Panc1 (cell line): ENCODE measurements at regions not wholly inside any gene's neighbourhood (a gene's known extent, or its start where the extent isn't known, plus 50 kb on each side); places are given as distances from the start of the nearest gene placed in this dataset.

Experiments used
- ATAC-seq: fragments of 200-7000 bp; cut with Tn5 transposase; 2 replicates; pipeline ENCODE4 v1.9.1; 2020; ENCODE audit warnings: mild to moderate bottlenecking, moderate library complexity
- BruUV-seq: library from RNA; stranded (reverse); fragments of 400-500 nt; replicated peaks from 2 replicates; lab custom pipeline; 2021; lab: Mats Ljungman, UMichigan
- CTCF ChIA-PET: fragments of 300-600 bp; sonication (Branson Sonifier 250); formaldehyde crosslinking; loops from one replicate; lab custom pipeline; 2022; ENCODE audit warnings: antibody characterized with exemption; lab: Charles Lee
- POLR2A ChIA-PET: fragments of 300-600 bp; sonication (Branson Sonifier 250); formaldehyde crosslinking; loops from one replicate; lab custom pipeline; 2022; ENCODE audit warnings: antibody characterized with exemption; lab: Charles Lee
- DNase-seq: peaks from one replicate; pipeline ENCODE4 v3.0.0-alpha.2; 2010; ENCODE audit warnings: low read depth, low spot score
- H3K27ac ChIP-seq: 2 replicates; pipeline ENCODE4 v1.5.1; 2011; ENCODE audit warnings: mild to moderate bottlenecking, low read length, inconsistent platforms
- H3K27me3 ChIP-seq: fragments of 200-500 bp; sonication (Bioruptor generic); 2 replicates; pipeline ENCODE4 v1.6.0; 2014; ENCODE audit warnings: low read length, inconsistent platforms; ENCODE audit not compliant: control insufficient read depth, insufficient read depth
- H3K36me3 ChIP-seq: fragments of 200-500 bp; sonication (Bioruptor generic); 2 replicates; pipeline ENCODE4 v1.5.1; 2014; ENCODE audit warnings: inconsistent platforms, mild to moderate bottlenecking, low read length, moderate library complexity; ENCODE audit not compliant: control insufficient read depth, insufficient read depth
- H3K4me1 ChIP-seq: 2 replicates; pipeline ENCODE4 v1.5.1; 2011; ENCODE audit warnings: inconsistent platforms, mild to moderate bottlenecking, low read length, moderate library complexity; ENCODE audit not compliant: control insufficient read depth, insufficient read depth
- H3K4me3 ChIP-seq, 2 experiments: 2 replicates each; pipeline ENCODE4 v1.5.1; 2011 to 2012; ENCODE audit warnings: low read depth in 2 of 2, low read length in 2 of 2, mild to moderate bottlenecking in 2 of 2, inconsistent platforms in 1 of 2, moderate library complexity in 1 of 2
- H3K9me3 ChIP-seq: fragments of 200-500 bp; sonication (Bioruptor generic); 2 replicates; pipeline ENCODE4 v1.5.1; 2014; ENCODE audit warnings: low read depth, mild to moderate bottlenecking, inconsistent platforms, low read length, moderate library complexity; ENCODE audit not compliant: control insufficient read depth, insufficient read depth
- POLR2AphosphoS5 ChIP-seq: IDR thresholded peaks from 2 replicates; pipeline ENCODE4 v1.6.1; 2012; ENCODE audit warnings: mild to moderate bottlenecking, low read depth, low read length, moderate library complexity
- REST ChIP-seq, 2 experiments: IDR thresholded peaks; 2 replicates each; pipeline ENCODE4 v1.6.1; 2011 to 2012; ENCODE audit warnings: low read depth in 2 of 2, control low read depth in 1 of 2, low read length in 1 of 2, mild to moderate bottlenecking in 1 of 2, moderate library complexity in 1 of 2; ENCODE audit not compliant: insufficient read depth in 1 of 2
- SIN3A ChIP-seq: IDR thresholded peaks from 2 replicates; pipeline ENCODE4 v1.6.1; 2012; ENCODE audit warnings: low read depth, mild to moderate bottlenecking, low read length, moderate library complexity, borderline replicate concordance; ENCODE audit not compliant: insufficient read depth
- TCF7L2 ChIP-seq: IDR thresholded peaks from 2 replicates; pipeline ENCODE4 v1.6.1; 2011; ENCODE audit warnings: mild to moderate bottlenecking, low read depth, low read length, inconsistent platforms
- in situ Hi-C: cut with HindIII; loops from 2 replicates; pipeline ENCODE4 v1.10.0; 2016; ENCODE audit warnings: low sequenced_read_pairs, low pct_unique_long_range_greater_than_20kb
- intact Hi-C: fragments of 100-400 bp; cut with micrococcal nuclease; formaldehyde crosslinking; loops from one replicate; pipeline ENCODE4 v1.10.0; 2022; ENCODE audit not compliant: unreplicated experiment
- TF ChIP-seq, protein P1 (sequence below): fragments of 450-650 bp; IDR thresholded peaks from 2 replicates; pipeline ENCODE4 v1.5.1; 2017; ENCODE audit warnings: mild to moderate bottlenecking

- in situ Hi-C loops = no loop called here
- POLR2A ChIA-PET = no interaction called here
- H3K36me3 ChIP-seq = no peaks in the 10 kb centered on the region
- H3K4me3 ChIP-seq = no peak overlapping the region
- ATAC-seq = 0 out of 2 replicates have a peak, but pooled peaks have one; percentile 33
- H3K27me3 ChIP-seq = no peaks in the 10 kb centered on the region
- H3K4me1 ChIP-seq = no peaks in the 10 kb centered on the region
- BruUV-seq = no TSS peak
- H3K27ac ChIP-seq = no peak overlapping the region
- intact Hi-C loops = no loop called here
- no peaks in the 10 kb centered on the region for H3K9me3 ChIP-seq
- CTCF ChIA-PET = no interaction called here
- TF ChIP-seq POLR2AphosphoS5 (no peak), REST (IDR thresholded peaks at IDR 0.05; ENCODE audit: insufficient read depth in 1 of 2, low read depth in 2 of 2, low read length in 1 of 2) (no peak), SIN3A (no peak), TCF7L2 (no peak)
- TF ChIP-seq, protein P1, sequence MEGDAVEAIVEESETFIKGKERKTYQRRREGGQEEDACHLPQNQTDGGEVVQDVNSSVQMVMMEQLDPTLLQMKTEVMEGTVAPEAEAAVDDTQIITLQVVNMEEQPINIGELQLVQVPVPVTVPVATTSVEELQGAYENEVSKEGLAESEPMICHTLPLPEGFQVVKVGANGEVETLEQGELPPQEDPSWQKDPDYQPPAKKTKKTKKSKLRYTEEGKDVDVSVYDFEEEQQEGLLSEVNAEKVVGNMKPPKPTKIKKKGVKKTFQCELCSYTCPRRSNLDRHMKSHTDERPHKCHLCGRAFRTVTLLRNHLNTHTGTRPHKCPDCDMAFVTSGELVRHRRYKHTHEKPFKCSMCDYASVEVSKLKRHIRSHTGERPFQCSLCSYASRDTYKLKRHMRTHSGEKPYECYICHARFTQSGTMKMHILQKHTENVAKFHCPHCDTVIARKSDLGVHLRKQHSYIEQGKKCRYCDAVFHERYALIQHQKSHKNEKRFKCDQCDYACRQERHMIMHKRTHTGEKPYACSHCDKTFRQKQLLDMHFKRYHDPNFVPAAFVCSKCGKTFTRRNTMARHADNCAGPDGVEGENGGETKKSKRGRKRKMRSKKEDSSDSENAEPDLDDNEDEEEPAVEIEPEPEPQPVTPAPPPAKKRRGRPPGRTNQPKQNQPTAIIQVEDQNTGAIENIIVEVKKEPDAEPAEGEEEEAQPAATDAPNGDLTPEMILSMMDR = no peak
- no peak for DNase-seq
Measured at GRCh38 chr10:74765465-74765975, 60.9 kb upstream of the KAT6B start.

DNA sequence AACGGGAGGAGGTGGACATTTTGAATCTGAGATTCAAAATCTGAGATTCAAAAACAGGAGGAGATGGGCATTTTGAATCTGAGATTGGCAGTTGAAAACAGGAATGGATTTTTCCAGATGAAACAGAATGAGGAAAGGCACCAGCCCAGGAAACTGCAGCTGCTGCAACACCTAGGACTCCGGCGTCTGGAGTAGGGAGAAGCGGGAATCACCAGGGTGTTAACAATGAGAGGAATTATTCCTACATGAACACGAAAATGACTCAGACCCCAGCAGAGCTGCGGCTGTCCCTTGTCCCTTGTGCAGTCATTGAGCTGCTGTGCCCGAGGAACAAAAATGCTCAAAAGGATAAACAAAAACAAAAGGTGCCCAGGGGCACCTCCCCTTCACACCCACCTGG lies 59.9 kb upstream of the KAT6B start:
- Histone ChIP-seq H3K4me3 (peak overlapping the region in 1 of 2 experiments; percentile 7; a peak in 1 of 4 replicates), H3K4me1 (no peaks in the 10 kb centered on the region), H3K9me3 (no peaks in the 10 kb centered on the region), H3K36me3 (no peaks in the 10 kb centered on the region), H3K27me3 (no peaks in the 10 kb centered on the region), H3K27ac (no peak overlapping the region)
- intact Hi-C loops (no loop called here), in situ Hi-C loops (no loop called here)
- TF ChIP-seq SIN3A (no peak), REST (IDR thresholded peaks at IDR 0.05; ENCODE audit: insufficient read depth in 1 of 2, low read depth in 2 of 2, low read length in 1 of 2) (no peak), TCF7L2 (no peak), POLR2AphosphoS5 (no peak)
- TF ChIP-seq, protein P1 = no peak
- no TSS peak for BruUV-seq
- ChIA-PET CTCF (interaction anchor here (0.6 kb wide), 1 partner anchor 393 kb away, joined by 4 read pairs; no protein-coding TSS in a partner anchor), POLR2A (no interaction called here)
- DNase-seq (no peak), ATAC-seq (peak; percentile 63; the same call in 1 of the 2 replicates)
